Activated CD4-positive, CD25-positive, alpha-beta regulatory T cell treated with anti-CD3 and anti-CD28 coated beads, Interleukin-2, amount 50 U/mL, for 72 hours (primary cell): ENCODE measurements at regions not wholly inside any gene's neighbourhood (a gene's known extent, or its start where the extent isn't known, plus 50 kb on each side); places are given as distances from the start of the nearest gene placed in this dataset.

ENCODE experiments used
- DNase-seq: peaks from one replicate; pipeline ENCODE4 v3.0.0; 2021

GRCh38 chr22:47588578-47588960, 826.1 kb downstream of the TBC1D22A start:
- DNase-seq = no peak

DNA sequence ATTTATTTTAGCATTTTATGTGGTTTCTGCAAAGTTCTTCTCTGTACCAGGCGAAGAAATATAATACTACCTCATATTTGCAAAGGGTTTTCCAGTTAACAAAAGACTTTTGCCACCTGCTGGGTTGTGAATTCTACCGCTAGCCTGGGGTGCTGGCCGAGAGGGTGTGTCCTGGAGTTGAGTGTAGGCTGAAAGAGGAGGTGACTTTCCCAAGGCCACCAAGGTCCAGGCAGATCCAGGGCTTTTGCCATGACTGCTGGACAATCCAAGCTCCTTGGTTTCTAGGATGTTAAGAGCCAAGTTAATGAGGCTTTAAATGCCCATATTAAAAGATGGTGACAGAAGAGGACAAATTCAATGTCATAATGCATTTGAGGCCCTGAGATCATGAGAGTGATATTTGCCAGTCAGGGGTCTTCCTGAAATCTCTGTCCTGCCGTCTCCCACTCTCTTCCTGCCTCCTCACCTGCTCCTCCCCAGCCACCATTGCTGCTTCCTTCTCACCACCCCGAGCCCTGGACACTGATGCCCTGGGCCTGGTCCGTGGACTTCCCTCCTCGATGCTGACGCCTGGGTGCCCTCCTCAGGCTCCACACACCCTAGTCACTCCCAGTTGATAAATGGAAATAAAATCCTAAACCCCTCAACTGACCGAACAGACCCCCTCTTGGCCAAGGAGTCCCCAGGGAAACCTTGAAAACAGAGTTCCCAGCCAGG, 825.6 kb downstream of the TBC1D22A start:
- no peak for DNase-seq

DNA sequence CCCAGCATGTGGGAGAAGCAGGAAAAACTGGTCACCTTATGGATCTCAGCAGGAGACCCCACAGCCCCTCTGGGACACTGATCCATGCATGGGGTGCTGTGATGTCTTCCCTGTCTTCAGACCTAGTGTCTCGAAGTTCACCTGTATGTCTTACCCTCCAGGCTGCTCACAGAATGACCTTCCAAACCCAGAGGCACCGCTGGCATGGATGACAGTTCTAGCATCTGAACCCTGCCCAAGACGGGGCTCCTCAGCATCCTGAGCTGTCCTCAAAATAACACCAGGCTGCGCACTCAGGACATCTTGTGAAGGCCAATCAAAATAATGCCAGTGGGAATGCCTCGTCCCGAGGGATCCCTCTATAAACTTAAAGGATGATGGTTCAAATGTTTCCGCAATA, 824.9 kb downstream of the TBC1D22A start:
- DNase-seq = no peak

GRCh38 chr22:47586946-47587345, 824.5 kb downstream of the TBC1D22A start:
- no peak for DNase-seq

GRCh38 chr22:47586038-47586437, 823.6 kb downstream of the TBC1D22A start:
- no peak for DNase-seq

- no peak for DNase-seq
Measured at GRCh38 chr22:47583959-47584562, 821.6 kb downstream of the TBC1D22A start.

GRCh38 chr22:47582067-47582466, 819.6 kb downstream of the TBC1D22A start:
- no peak for DNase-seq

DNA sequence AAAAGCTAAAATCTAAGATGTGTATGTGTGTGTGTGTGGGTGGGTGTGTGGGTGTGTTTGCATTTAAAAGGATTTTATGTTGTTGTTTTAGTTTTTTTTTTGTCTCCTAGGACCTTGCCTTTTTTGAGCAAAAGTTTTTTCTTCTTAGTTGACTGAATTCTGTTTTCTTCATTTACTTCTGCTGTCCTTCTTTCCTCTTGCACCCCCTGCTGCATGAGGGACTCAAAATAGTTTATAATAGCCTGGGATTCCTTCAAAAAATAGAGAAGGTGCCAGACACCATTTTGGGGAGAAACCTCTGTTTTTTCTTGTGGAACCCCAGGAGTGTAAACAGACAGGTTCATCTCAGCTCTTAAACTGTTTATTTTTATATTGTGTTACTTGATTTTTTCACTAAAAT, 817.7 kb downstream of the TBC1D22A start:
- DNase-seq = no peak

GRCh38 chr22:47576908-47577307, 814.5 kb downstream of the TBC1D22A start:
- no peak for DNase-seq

DNA sequence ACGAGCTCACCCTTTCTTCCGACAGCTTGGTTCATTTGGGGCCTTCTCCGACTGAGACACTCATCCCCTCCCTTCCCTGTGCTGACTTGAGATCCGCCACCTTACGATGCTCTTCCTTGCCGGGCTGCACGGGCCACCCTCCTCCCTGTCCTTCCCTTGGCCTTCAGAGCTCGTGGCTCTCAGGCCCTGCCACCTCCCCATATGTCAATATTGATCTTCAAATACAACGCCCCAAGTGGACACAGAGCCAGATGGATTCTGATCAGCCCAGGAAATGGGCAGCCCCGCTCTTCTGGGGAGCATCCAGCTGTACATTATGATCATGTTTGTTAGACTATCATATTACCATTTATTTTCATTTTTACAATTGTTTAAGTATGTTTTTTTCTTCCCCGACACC, 812.8 kb downstream of the TBC1D22A start:
- no peak for DNase-seq

- DNase-seq = no peak
Measured at GRCh38 chr22:47574556-47574955, 812.1 kb downstream of the TBC1D22A start.

GRCh38 chr22:47573141-47573540, 810.7 kb downstream of the TBC1D22A start:
- no peak for DNase-seq

DNA sequence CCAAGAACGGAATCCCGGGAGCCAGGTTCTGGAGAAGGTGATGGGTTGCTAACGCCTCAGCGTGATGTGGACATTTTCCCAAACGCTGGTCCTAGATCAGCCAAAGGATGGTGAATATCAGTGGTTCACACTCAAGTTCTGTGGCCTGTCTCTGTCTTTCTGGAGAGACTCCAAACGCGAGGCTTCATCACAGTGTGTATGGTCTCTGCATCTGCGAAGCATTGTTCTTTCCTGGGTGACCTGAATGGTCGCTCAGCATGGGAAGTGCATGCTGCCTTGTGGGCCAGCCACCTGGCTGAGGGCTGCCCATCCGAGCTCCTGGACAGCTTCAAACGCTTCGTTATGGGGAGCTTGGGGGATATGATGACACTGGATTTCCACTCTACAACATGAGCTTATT, 810.0 kb downstream of the TBC1D22A start:
- no peak for DNase-seq

GRCh38 chr22:47571616-47572015, 809.2 kb downstream of the TBC1D22A start:
- DNase-seq = no peak

GRCh38 chr22:47570851-47571250, 808.4 kb downstream of the TBC1D22A start:
- no peak for DNase-seq

- no peak for DNase-seq
Measured at GRCh38 chr22:47570300-47570685, 807.8 kb downstream of the TBC1D22A start.

DNA sequence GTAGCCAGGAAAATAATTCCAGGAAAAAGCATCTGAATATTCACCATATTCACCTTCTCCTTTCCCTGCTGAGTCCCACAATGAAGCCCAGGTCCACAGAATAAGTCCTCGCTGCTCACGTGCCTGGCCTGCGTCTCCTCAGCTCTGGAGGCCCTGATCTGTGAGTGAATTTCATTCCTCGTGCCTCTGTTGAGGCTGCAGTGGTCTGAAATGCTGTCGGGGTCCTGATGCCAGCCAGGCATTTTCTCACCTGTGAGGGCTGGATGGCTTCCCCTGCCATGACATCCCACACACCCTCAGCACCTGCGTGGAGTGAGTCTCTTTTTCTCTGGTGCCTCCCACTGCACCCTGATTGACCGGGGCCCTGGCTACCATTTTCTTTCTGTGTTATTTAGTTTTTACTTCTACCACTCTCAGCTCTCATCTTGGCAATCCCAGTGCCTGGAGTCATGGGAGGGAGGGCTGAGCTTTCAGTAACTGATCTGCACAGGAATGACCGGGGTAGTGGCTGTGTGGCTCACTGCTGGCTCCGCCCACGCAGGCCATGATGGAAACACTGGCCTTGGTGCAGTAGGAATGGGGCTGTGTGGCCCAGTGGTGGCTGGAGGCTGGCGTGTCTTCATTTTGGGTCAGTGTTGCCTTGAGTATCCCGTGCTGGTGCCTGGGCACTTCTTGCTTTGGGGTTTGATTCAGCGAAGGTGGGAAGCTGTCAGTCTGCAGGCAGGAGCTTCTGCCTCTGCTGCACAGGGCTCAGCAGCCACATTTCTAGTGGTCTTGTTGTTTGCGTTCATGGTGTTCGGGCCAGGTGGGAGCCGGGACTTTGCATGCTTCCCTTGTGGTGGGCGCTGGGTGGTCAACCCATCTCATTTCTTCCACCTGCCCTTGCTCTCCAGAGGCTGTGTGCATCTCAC, 807.2 kb downstream of the TBC1D22A start:
- no peak for DNase-seq

GRCh38 chr22:47568700-47569099, 806.2 kb downstream of the TBC1D22A start:
- DNase-seq = no peak

GRCh38 chr22:47567126-47568090, 805.0 kb downstream of the TBC1D22A start:
- no peak for DNase-seq

DNA sequence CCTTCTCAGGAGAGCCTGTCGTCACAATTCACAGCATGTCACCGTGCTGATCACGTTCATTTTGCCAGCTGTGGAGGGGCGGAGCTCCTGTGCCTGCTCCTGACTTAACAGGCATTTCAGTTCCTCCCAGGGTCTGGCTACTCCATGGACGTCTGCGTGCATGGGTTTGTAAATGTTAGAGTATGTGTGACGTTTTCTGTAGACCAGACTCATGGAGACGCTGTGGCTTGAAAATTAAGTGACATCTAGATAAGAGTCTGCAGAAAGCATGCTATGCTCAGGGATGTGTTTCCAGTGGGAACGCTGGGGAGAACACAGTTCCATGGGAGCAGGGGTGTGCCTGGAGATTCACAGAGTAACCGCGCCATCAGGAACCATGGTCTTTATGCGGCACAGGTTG, 804.0 kb downstream of the TBC1D22A start:
- no peak for DNase-seq

GRCh38 chr22:47565607-47566006, 803.2 kb downstream of the TBC1D22A start:
- DNase-seq = no peak

GRCh38 chr22:47564651-47565434, 802.4 kb downstream of the TBC1D22A start:
- no peak for DNase-seq
